Hippocampal formation (tissue), 2 donors: ENCODE measurements at regions not wholly inside any gene's neighbourhood (a gene's known extent, or its start where the extent isn't known, plus 50 kb on each side); places are given as distances from the start of the nearest gene placed in this dataset.
"Not testable (repeated sequence)": the region's sequence is repeated elsewhere in the genome, so short reads cannot be mapped to it uniquely, and the experiment has no call there.

Experiments
- DNase-seq, 2 donors: peaks; one replicate each; lab custom pipeline; 2025; lab: John Stamatoyannopoulos, UW

DNA sequence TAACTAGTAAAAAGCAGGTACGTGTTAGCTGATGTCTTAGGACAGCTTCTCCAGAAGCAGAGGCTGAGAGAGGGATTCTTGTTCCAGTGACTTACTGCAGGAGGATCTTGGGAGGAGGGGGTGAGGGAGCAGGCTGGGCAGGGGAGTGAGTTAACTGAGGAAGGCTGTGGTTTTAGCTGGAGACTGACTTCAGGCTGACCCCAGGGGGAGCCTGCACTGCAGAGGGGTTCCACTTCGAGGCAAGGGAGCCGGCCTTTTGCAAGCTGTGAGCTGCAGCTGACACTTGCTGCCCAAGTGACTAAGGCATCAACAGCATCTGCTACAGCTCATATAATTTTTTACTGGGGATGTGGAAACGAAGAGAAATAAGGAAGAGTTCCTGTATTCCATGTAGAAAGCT lies 50.4 kb upstream of the SOD1 start:
- no peak for DNase-seq

DNA sequence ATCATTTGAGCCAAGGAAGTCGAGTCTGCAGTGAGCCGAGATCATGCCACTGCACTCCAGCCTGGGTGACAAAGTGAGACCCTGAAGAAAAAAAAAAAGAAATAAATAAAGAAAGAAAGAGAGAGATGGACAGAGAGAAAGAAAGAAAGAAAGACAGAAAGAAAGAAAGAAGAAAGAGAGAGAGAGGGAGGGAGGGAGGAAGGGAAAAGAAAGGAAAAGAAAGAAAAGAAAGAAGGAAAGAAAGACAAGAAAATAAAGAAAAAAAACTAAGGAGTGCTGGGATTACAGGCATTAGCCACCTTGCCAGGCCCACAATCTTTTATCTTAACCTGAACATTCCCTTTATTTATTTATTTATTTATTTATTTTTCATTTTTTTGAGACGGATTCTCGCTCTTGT lies 51.7 kb upstream of the SOD1 start:
- DNase-seq, result no peak

DNA sequence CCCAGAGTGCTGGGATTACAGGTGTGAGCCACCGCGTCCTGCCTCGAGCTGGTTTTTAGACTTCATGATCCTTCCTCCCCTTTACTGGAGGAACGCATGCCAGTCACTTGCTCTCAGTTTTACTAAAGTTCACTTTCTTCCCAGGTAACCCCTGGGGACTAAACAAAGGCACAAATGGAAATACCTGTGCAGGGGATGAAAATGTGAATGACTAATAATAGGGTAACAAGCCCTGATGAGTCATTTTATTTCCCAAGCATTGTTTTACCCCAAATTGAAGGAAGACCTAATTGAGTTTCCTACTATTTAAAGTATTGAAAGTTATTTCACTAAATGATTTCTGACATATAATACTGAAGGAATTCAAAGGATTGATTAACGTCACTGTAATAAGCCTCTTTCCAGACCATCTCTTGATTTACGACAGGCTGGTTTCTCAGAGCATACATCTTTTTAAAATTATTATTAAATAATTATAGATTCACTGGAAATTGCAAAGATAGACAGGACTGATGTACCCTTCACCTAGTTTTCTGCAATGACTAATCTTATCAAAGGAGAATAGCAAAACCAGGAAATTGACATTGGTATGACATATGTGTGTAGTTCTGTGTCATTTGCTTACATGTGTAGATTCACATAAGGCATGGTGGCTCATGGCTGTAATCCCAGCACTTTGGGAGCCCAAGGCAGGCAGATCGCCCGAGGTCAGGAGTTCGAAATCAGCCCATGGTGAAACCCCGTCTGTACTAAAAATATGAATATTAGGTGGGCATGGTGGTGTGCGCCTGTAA lies 53.2 kb upstream of the SOD1 start:
- no peak for DNase-seq

DNA sequence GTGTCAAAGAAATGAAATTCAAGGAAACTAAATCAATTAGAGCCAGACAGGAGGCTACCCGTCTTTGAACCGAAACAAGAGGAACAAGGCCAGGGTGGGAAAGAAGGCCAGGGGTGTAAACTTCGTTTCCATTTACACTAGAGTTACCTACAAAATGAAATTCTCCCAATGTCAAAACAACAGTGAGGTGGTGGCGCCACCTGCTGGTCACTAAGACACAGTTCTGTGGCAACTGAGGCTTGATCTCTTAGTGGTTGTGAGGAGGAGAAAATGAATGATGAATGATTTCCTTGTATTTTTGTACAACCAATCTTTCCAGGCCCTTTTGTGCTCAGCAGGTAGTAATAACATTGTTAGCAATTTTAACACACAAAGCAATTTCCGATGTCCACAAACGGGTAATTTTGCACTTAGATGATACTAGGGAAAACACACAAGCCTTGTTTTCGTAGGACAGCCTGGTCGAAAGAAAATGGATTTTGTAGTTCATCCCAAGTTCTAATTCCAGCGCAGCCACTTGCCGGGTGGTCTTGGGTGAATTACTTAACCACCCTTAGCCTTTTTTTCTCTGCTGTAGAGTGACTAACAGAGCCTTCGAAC lies 54.8 kb upstream of the SOD1 start:
- peak; percentile 58 to 74 for DNase-seq

DNA sequence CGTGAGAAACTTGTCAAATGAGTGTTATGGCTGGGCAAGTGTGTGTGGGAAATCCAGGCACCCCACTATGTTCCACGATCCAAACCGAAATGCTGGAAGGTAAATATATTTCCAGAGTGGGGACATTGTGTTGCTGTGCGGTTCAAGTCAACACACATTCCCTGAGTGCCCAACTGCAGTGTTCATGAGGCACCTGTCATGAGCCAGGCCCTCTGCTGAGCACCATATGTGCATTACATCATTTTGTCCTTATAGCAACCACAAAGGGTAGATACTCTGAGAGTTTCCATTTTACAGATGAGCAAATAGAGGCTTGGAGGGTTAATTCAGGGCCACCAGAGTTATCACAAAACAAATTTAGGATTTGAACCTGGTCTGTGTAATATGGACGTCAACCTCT lies 59.9 kb upstream of the SOD1 start:
- no peak for DNase-seq

DNA sequence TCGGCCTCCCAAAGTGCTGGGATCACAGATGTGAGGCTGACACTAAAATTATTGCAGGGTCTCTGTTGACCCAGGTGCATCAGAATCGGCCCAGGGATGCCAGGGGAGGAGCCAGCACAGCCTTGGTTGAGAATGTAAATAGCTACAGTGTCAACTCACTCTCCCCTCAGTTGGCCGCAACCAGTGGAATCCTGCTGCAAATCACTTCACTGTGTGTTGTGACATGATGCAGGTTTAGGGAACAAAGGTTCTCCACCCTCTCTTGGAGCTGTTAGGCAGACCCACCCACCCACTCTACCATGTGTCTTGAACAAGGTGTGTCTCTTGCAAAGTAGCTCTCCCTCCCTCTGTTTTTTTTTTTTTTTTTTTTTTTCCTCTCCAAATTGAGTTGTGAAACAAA lies 60.5 kb upstream of the SOD1 start:
- DNase-seq, result no peak

DNA sequence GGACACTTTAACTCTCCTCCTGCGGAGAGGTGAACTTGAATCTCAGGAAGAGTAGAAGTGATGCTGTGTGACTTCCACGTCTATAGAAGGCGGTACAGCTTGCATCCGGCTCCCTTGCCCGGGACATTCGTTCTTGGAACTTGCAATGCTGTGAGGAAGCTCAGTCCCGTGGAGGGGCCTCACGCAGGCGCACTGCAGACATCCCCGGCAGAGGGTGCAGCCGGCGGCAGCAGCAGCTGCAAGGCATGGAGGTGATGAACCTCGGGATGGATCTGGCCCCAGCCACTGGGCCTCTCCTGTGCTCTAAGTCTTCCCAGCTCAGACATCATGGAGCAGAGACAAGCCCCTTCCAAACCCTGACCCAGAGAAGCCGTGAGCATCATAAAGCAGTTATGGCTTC lies 61.8 kb upstream of the SOD1 start:
- no peak for DNase-seq

DNA sequence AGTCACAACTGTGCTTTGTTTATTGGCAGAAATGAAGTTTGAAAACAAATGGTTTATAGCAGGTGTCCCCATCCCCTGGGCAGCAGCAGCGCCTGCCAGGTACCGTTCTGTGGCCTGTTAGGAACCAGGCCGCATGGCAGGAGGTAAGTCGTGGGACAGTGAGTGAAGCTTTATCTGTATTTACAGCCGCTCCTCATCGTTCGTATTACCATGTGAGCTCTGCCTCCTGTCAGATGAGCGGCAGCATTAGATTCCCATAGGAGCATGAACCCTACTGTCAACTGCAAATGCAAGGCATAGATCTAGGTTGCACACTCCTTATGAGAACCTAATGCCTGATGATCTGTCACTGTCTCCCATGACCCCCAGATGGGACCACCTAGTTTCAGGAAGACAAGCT lies 63.4 kb upstream of the SOD1 start:
- DNase-seq, result no peak

DNA sequence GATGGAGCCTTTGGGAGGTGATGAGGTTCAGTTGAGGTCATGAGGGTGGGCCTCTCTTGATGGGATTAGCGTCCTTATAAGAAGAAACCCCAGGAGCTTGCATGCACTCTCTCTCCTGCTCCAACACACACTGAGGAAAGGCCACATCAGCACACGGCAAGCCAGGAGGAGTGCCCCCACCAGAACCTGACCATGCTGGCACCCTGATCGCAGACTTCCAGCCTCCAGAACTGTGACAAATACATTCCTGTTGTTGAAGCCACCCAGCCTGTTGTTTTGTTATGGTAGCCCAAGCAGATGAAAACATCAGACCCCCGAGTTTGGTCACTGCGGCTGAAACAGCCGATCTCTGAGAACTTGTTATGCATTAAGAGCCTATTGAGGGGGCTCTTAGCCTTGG lies 64.8 kb upstream of the SOD1 start:
- DNase-seq, result no peak

DNA sequence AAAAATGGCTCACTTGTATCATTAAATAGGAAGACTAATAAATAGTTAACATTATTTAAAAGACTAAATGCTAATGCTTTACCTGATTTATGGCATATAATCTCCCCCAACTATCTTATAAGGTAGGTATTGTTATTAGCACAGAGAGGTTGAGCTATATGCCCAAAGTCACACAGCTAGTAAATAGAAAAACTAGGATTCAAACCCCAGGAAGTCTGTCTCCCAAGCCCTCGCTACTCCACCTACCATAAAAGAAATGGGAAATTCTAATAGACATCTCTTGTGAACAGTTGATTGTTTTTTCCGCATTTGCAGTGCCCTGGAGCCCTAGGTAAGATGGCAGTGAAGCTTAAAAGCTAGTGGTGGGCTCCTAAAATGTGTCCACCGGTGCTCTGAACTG lies 65.2 kb upstream of the SOD1 start:
- DNase-seq, result no peak

DNA sequence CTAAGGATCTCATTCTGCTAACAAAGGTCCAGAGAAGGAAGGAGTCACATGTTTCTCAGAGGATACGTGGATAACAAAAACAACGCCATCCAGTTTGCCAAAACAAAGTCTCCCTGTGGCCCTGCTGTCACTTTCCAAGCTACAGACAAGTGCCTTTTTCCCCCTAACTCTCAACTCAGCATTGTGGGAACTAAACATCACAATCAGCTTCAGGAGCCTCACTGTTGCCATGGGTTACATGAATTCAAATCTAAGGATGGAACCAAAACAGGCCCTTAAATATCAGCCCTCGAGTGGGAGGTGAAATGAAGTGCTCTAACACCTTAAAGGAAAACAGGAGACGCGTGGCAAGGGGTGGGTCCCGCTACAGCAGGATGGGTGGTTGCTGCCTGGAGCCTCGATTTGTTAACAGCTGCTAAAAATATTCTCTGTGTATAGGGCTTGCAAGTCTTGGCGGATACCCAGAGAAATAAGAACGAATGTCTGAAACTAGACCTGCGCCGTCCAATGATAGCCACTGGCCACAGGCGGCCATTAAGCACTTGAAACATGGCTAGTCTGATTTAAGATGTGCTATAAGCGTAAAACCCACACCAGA lies 66.4 kb upstream of the SOD1 start:
- DNase-seq, result no peak

DNA sequence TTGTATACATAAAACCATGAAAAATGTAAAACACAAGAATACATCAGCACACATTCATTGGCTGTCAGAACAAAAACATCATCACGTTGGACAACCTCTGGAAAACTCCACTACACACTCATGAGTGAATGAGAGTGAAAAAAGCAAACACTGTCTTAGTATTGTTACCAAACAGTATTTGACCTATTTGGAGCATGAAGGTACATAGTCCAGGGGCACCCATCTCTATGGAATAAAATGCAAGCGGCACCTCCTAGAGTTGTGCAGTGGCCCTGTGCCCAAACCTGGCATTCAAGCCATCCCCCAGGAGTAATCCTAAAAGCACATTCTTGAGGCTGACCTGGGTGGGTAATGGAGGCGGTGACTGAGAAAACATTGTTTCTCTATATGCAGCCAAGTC lies 67.0 kb upstream of the SOD1 start:
- DNase-seq, result no peak

DNA sequence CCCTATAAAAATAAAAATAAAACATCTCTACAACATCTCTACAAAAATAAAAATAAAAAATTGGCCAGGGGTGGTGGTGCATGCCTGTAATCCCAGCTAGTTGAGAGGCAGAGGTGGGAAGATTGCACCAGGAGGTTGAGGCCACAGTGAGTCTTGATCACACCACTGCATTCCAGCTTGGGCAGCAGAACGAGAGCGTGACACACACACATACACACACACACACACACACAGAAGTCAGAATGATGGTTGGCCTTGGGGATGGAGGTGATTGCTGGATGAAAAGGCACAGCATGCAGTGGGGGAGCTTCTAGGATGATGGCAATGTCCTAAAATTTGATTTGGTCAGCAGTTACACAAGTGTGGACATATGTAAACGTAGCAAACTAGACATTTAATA lies 69.7 kb upstream of the SOD1 start:
- no peak for DNase-seq

DNA sequence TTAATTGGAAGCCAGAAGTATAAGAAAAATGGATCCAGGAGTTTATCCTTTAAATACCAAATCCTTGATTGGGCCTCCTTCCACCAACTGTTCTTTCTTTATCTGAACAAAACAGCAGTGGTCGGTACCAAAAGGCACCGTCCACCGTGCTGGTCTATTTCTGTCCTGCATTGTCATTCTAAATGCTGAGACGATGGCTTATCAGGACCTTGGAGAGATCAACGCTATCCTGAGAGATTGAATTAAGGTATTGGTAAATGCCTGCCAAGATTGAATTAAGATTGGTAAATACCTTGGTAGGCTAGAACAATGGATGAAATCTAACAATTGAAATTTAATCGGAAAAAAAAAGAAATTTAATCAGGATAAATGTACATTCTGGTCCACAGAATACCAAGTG lies 73.4 kb upstream of the SOD1 start:
- no peak for DNase-seq

DNA sequence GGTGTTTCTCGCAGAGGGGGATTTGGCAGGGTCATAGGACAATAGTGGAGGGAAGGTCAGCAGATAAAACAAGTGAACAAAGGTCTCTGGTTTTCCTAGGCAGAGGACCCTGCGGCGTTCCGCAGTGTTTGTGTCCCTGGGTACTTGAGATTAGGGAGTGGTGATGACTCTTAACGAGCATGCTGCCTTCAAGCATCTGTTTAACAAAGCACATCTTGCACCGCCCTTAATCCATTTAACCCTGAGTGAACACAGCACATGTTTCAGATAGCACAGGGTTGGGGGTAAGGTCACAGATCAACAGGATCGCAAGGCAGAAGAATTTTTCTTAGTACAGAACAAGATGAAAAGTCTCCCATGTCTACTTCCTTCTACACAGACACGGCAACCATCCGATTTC lies 75.6 kb upstream of the SOD1 start:
- DNase-seq, result not testable (repeated sequence)

DNA sequence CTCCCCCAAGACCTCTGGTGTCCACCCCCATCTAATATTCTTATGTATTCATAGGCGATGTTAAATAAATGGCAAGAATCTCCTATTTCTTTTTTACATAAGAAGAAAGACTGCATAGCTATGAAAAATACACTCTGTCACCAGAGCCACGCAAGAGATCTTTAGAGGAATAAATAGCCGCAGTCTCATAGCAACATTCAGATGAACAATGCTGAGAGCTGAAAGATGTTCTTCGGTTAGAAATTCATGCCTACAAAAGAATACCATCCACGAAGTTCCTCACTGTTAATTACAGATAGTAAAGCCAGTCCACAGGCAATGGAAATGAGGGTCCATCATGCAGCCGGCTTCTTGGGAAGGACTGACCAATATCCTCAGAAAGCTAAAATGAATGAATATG lies 76.0 kb upstream of the SOD1 start:
- DNase-seq, result no peak

DNA sequence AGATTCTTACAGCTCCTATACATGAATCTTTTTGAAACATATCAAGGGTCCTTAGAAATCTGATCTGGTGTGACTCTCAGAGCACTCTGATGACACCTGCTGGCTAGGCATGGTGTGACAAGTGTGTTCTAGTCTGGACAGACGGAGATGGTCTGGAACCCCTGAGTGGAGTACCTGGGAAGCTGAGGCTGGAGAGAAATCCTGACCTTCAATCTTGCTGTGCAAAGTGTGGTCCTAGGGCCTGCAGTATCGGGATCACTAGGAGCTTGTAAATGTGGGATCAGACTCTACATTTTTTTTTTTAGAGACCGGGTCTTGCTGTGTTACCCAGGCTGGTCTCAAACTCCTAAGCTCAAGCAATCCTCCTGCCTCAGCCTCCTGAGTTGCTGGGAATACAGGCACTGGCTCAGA lies 78.6 kb upstream of the SOD1 start:
- peak; percentile 60 to 64 for DNase-seq

DNA sequence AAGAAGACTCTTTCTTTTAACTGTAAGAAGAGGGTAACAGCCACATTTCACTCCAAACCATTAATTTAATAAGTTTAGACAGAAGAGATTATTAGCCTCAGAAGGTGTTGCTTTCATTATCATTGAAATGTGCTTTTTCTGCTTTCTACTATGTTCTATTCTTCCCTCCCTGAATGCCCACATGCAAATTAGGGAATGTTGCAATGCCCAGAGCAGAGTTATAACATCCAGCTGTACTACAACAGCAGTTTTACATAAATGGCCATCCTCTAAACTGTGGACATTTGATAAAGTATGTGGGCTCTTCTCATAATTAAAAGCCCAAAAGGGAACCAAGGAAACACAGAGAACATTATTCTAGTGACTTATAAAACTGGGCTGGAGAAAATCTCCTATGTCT lies 82.2 kb upstream of the SOD1 start:
- DNase-seq, result no peak

DNA sequence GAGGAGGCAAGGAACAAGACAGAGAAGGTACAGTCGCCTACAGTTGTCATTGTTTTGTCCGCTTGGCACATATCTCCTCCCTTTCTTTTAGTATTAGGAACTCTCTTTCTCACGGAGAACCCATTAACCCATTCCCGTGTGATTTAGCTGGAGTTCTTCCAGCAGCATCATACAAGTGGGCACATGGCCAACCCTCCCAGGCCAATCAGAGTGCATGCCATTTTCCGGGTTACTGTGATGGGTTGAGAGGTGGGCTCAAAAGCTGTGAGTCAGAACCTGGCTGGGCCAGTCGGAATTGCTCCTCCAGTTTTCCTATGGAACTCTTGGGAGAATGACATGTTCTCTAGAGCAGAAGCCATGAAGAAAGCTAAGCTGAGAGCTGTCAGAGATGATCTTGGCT lies 83.1 kb upstream of the SOD1 start:
- no peak for DNase-seq

DNA sequence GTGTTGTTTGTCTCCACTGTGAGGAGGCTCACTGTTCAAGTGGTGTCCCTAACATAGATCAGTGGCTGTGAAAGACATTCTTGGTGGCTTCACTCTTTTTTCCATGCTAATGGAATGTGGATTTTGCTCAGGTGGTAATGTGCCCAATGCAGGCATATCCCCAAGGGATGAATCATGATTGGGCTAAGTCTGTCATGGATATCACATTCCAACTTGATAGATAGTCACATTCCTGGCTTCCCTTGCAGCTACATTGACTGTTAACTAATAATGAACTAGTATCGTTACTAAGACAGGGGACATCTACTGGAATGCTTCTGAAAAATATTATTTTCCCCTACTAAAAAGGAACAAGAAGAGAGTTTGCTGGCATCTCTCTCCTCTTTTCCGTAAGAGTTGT lies 86.3 kb upstream of the SOD1 start:
- no peak for DNase-seq

DNA sequence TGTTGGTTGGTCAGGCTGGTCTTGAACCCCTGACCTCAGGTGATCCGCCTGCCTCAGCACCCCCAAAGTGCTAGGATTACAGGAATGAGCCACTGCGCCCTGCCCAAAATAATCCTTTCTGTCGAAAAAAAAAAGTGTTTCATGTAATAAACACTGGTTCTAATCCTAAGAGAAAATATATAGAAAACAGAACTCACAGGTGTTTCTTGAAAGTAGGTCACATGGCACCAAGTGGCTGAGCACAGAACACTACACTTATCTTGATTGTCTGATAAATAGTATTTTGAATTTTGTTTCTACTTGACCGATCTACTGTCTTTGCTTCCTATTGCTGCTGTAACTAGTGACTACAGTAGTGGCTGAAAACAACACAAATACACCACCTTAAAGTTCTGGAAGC lies 87.6 kb upstream of the SOD1 start:
- DNase-seq, result no peak

DNA sequence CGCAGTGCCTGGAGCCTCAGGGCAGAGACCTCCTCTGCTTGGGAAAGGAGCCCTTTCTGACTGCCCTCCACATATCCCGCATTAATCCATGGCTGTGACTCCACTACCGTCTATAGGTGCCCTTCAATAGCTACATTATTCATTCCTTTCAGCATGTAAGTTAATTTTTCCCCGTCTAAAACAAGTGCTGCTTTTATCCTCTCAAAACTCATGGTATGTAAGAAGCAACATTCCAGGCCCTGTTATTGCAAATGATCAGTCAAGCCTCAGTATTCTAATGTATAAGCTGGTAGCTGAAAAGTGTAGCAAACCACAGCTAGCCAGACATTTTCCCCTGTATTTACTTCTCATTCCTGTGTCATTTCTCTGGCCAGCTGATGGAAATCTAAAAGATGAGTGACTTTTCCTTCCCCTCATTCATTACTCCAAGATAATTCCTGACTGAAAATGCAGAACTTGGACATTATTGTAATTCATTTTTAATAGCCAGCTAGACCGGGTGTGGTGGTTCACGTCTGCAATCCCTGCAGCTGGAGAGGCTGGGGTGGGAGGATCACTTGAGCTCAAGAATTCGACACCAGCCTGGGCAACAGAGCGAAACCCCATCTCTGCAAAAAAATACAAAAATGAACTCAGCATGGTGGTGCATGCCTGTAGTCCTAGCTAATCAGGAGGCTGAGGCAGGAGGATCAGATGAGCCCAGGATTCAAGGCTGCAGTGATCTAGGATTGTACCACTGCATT lies 88.5 kb upstream of the SOD1 start:
- no peak for DNase-seq

DNA sequence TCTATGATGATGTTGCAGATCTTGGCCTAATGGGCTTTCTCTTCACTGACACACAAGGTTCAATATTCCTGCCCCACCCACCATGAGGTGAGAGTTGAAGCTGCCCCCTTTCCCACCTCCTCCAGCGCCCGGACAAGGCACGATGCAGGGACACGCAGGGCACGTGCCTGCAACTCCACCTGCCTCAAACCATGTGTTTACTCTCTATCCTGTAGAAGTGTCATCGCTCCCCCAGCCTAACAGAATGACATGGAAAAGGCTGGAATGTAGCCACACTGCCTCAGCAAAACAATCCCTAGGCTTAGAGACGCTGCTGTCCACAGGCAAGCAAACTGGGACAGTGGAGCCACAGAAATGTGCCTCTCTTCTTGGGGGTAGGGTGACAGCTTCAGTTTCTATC lies 92.9 kb upstream of the SOD1 start:
- no peak for DNase-seq
